GM18951 (cell line): ENCODE measurements at regions not wholly inside any gene's neighbourhood (a gene's known extent, or its start where the extent isn't known, plus 50 kb on each side); places are given as distances from the start of the nearest gene placed in this dataset.
"Not testable (repeated sequence)": the region's sequence is repeated elsewhere in the genome, so short reads cannot be mapped to it uniquely, and the experiment has no call there.

ENCODE experiments used
- POLR2A ChIP-seq: IDR thresholded peaks from 4 replicates; pipeline ENCODE4 v1.6.1; 2011; ENCODE audit warnings: mild to moderate bottlenecking; ENCODE audit not compliant: insufficient read length, insufficient read depth; ENCODE audit errors: extremely low read depth
- in situ Hi-C: fragments of 300-500 bp; cut with MboI; formaldehyde crosslinking; loops from one replicate; pipeline ENCODE4 v1.12.0; 2022; ENCODE audit warnings: low sequenced_read_pairs, mixed read lengths, inconsistent platforms; ENCODE audit not compliant: unreplicated experiment

GRCh38 chr10:9853405-9854355 is 1164.0 kb upstream of the CELF2 start:
- no peak for TF ChIP-seq POLR2A
- in situ Hi-C loops, result no loop called here

- in situ Hi-C loops, result not testable (repeated sequence)
Observed at GRCh38 chr10:9855451-9855850, 1162.2 kb upstream of the CELF2 start.

- TF ChIP-seq POLR2A, result no peak
- in situ Hi-C loops, result no loop called here
Observed at GRCh38 chr10:9858816-9859215, 1158.9 kb upstream of the CELF2 start.

GRCh38 chr10:9860045-9860444 is 1157.6 kb upstream of the CELF2 start:
- no peak for TF ChIP-seq POLR2A
- in situ Hi-C loops, result no loop called here

- in situ Hi-C loops, result no loop called here
- no peak for TF ChIP-seq POLR2A
Observed at GRCh38 chr10:9863559-9864121, 1154.0 kb upstream of the CELF2 start.

- TF ChIP-seq POLR2A, result no peak
- in situ Hi-C loops, result no loop called here
Observed at GRCh38 chr10:9868499-9868898, 1149.2 kb upstream of the CELF2 start.

- no peak for TF ChIP-seq POLR2A
- in situ Hi-C loops, result no loop called here
Observed at GRCh38 chr10:9869205-9869604, 1148.5 kb upstream of the CELF2 start.

GRCh38 chr10:9869606-9870176 is 1148.0 kb upstream of the CELF2 start:
- no peak for TF ChIP-seq POLR2A
- in situ Hi-C loops, result no loop called here

GRCh38 chr10:9875353-9875752 is 1142.3 kb upstream of the CELF2 start:
- no peak for TF ChIP-seq POLR2A
- in situ Hi-C loops, result no loop called here

- no peak for TF ChIP-seq POLR2A
- in situ Hi-C loops, result no loop called here
Observed at GRCh38 chr10:9877978-9878377, 1139.7 kb upstream of the CELF2 start.

- in situ Hi-C loops, result no loop called here
- TF ChIP-seq POLR2A, result no peak
Observed at GRCh38 chr10:9878383-9878782, 1139.3 kb upstream of the CELF2 start.

GRCh38 chr10:9885761-9886160 is 1131.9 kb upstream of the CELF2 start:
- TF ChIP-seq POLR2A, result no peak
- in situ Hi-C loops, result no loop called here

- no peak for TF ChIP-seq POLR2A
- in situ Hi-C loops, result no loop called here
Observed at GRCh38 chr10:9886772-9887171, 1130.9 kb upstream of the CELF2 start.

GRCh38 chr10:9895453-9895852 is 1122.2 kb upstream of the CELF2 start:
- in situ Hi-C loops, result no loop called here
- no peak for TF ChIP-seq POLR2A
